ENCODE measurements at regions not wholly inside any gene's neighbourhood (a gene's known extent, or its start where the extent isn't known, plus 50 kb on each side); places are given as distances from the start of the nearest gene placed in this dataset.

DNA sequence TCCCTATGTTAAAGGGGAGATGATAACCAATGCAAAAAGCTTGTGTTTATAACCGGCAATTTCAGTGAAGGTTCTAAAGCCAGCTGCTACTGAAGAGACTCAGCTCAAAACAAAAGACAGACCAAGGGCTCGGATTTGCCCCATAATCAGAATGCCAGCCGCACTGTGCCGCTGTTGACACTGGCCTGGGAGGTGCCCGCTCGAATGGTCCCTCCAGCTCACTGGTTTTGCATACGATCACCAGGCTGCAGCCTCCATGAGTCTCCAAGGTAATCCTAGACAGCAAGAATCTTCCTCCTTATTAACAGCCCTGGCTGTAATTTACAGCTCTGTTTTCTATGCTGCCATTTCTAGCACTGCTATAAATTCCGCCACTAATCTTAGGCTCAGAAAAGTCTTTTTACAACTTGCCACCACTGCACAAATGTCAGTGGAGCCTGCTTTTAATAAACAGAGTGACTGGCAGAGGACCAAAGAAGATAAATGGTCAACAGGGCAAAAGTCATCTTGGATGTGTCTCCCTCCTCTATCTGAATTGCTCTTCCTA, 155.7 kb upstream of the SH3BP4 start:
- H3K4me2 ChIP-seq (ENCODE audit: extremely low read depth, insufficient read depth, low read length): no peak overlapping the region
- H3K27me3 ChIP-seq (ENCODE audit: control insufficient read depth, insufficient read depth, low read length): no peaks in the 10 kb centered on the region
- no peak overlapping the region for H3K27ac ChIP-seq (ENCODE audit: insufficient read depth, low read length)

DNA sequence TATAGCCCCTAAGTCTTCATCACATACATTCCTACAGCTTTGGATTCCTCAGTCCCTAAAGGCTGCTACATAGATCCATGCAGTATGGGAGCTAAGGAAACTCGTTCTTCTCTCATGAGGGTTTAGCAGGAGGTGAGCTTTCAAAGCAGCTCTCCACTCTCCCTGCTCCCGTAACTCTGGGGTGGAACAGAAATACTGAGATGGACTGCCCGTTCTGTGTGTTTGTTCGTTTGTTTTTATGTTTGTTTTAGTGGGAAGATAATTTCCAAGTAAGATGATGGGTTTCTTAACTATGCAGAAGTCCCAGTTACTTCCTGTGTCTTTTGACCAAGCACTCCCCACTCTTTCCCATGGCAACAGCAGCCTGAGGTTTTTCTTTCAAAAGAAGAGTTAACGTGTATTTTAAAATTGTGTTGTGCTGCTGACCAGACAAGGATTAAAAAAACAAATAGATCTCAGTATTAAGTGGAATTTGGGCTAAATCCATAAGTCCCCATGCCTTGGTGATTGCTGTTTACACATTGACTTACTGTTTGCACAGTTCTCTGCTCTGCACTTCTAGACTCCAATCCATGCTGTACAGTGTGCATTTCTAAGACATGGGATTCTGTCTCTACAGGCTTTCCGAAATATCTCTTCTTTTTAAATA, 156.4 kb upstream of the SH3BP4 start:
- no peaks in the 10 kb centered on the region for H3K27me3 ChIP-seq (ENCODE audit: control insufficient read depth, insufficient read depth, low read length)
- no peaks in the 10 kb centered on the region for H3K9me3 ChIP-seq (ENCODE audit: control insufficient read depth, insufficient read depth, low read depth, low read length)
- H3K4me1 ChIP-seq (ENCODE audit: control insufficient read depth, extremely low read depth, insufficient read depth, low read length): no peaks in the 10 kb centered on the region
- peak overlapping the region; percentile 34 for H2AFZ ChIP-seq (ENCODE audit: low read length)
- H3K9ac ChIP-seq (ENCODE audit: insufficient read depth, low read length): no peak overlapping the region
- no peak overlapping the region for H3K27ac ChIP-seq (ENCODE audit: insufficient read depth, low read length)
- H4K20me1 ChIP-seq (ENCODE audit: control insufficient read depth, extremely low read depth, insufficient read depth, low read length): no peaks in the 10 kb centered on the region
- no peaks in the 10 kb centered on the region for H3K36me3 ChIP-seq (ENCODE audit: control insufficient read depth, insufficient read depth, low read length)
- TF ChIP-seq EZH2 (IDR thresholded peaks at IDR 0.05; ENCODE audit: low read length, missing control alignments): no peak
- TF ChIP-seq, protein P1, sequence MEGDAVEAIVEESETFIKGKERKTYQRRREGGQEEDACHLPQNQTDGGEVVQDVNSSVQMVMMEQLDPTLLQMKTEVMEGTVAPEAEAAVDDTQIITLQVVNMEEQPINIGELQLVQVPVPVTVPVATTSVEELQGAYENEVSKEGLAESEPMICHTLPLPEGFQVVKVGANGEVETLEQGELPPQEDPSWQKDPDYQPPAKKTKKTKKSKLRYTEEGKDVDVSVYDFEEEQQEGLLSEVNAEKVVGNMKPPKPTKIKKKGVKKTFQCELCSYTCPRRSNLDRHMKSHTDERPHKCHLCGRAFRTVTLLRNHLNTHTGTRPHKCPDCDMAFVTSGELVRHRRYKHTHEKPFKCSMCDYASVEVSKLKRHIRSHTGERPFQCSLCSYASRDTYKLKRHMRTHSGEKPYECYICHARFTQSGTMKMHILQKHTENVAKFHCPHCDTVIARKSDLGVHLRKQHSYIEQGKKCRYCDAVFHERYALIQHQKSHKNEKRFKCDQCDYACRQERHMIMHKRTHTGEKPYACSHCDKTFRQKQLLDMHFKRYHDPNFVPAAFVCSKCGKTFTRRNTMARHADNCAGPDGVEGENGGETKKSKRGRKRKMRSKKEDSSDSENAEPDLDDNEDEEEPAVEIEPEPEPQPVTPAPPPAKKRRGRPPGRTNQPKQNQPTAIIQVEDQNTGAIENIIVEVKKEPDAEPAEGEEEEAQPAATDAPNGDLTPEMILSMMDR (conservative IDR thresholded peaks at IDR 0.05 in 1 of 2, IDR thresholded peaks at IDR 0.05 in 1 of 2; ENCODE audit: low read depth in 1 of 2, low read length in 2 of 2): no peak
- H3K4me2 ChIP-seq (ENCODE audit: extremely low read depth, insufficient read depth, low read length): no peak overlapping the region
- no peak overlapping the region for H3K4me3 ChIP-seq (replicated peaks in 1 of 4; ENCODE audit: control extremely low read depth in 1 of 4, insufficient read depth in 1 of 4, low read depth in 3 of 4, low read length in 4 of 4)
- H3K79me2 ChIP-seq (ENCODE audit: control insufficient read depth, insufficient read depth, low read length): no peaks in the 10 kb centered on the region
- DNase-seq (ENCODE audit: low read depth in 2 of 2): peak; percentile 28 to 69

More for the DNA sequence above, 155.7 kb upstream of the SH3BP4 start:
- no peaks in the 10 kb centered on the region for H3K36me3 ChIP-seq (ENCODE audit: control insufficient read depth, insufficient read depth, low read length)
- DNase-seq (ENCODE audit: low read depth in 2 of 2): no peak
- no peaks in the 10 kb centered on the region for H3K4me1 ChIP-seq (ENCODE audit: control insufficient read depth, extremely low read depth, insufficient read depth, low read length)
- H4K20me1 ChIP-seq (ENCODE audit: control insufficient read depth, extremely low read depth, insufficient read depth, low read length): no peaks in the 10 kb centered on the region
- no peak overlapping the region for H3K4me3 ChIP-seq (replicated peaks in 1 of 4; ENCODE audit: control extremely low read depth in 1 of 4, insufficient read depth in 1 of 4, low read depth in 3 of 4, low read length in 4 of 4)
- no peaks in the 10 kb centered on the region for H3K79me2 ChIP-seq (ENCODE audit: control insufficient read depth, insufficient read depth, low read length)
- no peak overlapping the region for H2AFZ ChIP-seq (ENCODE audit: low read length)
- H3K9me3 ChIP-seq (ENCODE audit: control insufficient read depth, insufficient read depth, low read depth, low read length): no peaks in the 10 kb centered on the region
- no peak for TF ChIP-seq EZH2 (IDR thresholded peaks at IDR 0.05; ENCODE audit: low read length, missing control alignments)
- TF ChIP-seq, protein P1 (conservative IDR thresholded peaks at IDR 0.05 in 1 of 2, IDR thresholded peaks at IDR 0.05 in 1 of 2; ENCODE audit: low read depth in 1 of 2, low read length in 2 of 2): no peak
- no peak overlapping the region for H3K9ac ChIP-seq (ENCODE audit: insufficient read depth, low read length)

DNA sequence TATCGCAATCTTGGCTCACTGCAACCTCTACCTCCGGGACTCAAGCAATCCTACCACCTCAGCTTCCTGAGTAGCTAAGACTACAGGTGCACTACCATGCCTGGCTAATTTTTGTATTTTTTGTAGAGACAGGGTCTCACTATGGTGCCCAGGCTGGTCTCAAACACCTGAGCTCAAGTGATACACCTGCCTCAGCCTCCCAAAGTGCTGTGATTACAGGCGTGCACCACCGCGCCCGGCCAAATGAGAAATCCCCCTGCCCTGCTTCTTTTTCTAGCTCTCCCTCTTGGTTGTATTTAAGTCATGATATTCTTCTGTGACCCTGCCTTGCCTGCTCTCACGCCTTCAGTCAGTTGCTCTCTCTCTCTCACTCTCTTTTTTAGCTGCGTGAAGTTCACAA, 157.0 kb upstream of the SH3BP4 start:
- no peaks in the 10 kb centered on the region for H3K36me3 ChIP-seq (ENCODE audit: control insufficient read depth, insufficient read depth, low read length)
- no peak overlapping the region for H3K4me3 ChIP-seq (replicated peaks in 1 of 4; ENCODE audit: control extremely low read depth in 1 of 4, insufficient read depth in 1 of 4, low read depth in 3 of 4, low read length in 4 of 4)
- no peak for DNase-seq (ENCODE audit: low read depth in 2 of 2)
- no peaks in the 10 kb centered on the region for H3K27me3 ChIP-seq (ENCODE audit: control insufficient read depth, insufficient read depth, low read length)
- no peaks in the 10 kb centered on the region for H4K20me1 ChIP-seq (ENCODE audit: control insufficient read depth, extremely low read depth, insufficient read depth, low read length)
- no peaks in the 10 kb centered on the region for H3K79me2 ChIP-seq (ENCODE audit: control insufficient read depth, insufficient read depth, low read length)
- no peaks in the 10 kb centered on the region for H3K4me1 ChIP-seq (ENCODE audit: control insufficient read depth, extremely low read depth, insufficient read depth, low read length)
- no peak overlapping the region for H3K27ac ChIP-seq (ENCODE audit: insufficient read depth, low read length)
- peak overlapping the region; percentile 34 for H2AFZ ChIP-seq (ENCODE audit: low read length)
- H3K9me3 ChIP-seq (ENCODE audit: control insufficient read depth, insufficient read depth, low read depth, low read length): no peaks in the 10 kb centered on the region
- no peak overlapping the region for H3K9ac ChIP-seq (ENCODE audit: insufficient read depth, low read length)
- H3K4me2 ChIP-seq (ENCODE audit: extremely low read depth, insufficient read depth, low read length): no peak overlapping the region
- TF ChIP-seq EZH2 (IDR thresholded peaks at IDR 0.05; ENCODE audit: low read length, missing control alignments): no peak
- TF ChIP-seq, protein P1 (conservative IDR thresholded peaks at IDR 0.05 in 1 of 2, IDR thresholded peaks at IDR 0.05 in 1 of 2; ENCODE audit: low read depth in 1 of 2, low read length in 2 of 2): no peak
